ENCODE measurements at regions not wholly inside any gene's neighbourhood (a gene's known extent, or its start where the extent isn't known, plus 50 kb on each side); places are given as distances from the start of the nearest gene placed in this dataset.
"Not testable (repeated sequence)": the region's sequence is repeated elsewhere in the genome, so short reads cannot be mapped to it uniquely, and the experiment has no call there.

GRCh38 chr22:23472376-23472775 is 107.7 kb downstream of the IGLL1 start:
- not testable (repeated sequence) for TF ChIP-seq POLR2A, CTCF (IDR thresholded peaks at IDR 0.05)

Measured in right lobe of liver (tissue), 4 donors.